Upper lobe of left lung (tissue), 4 donors: ENCODE measurements at regions not wholly inside any gene's neighbourhood (a gene's known extent, or its start where the extent isn't known, plus 50 kb on each side); places are given as distances from the start of the nearest gene placed in this dataset.

ENCODE experiments used
- POLR2A ChIP-seq, 4 donors: fragments of 450-650 bp; IDR thresholded peaks; one replicate each; pipeline ENCODE4 v1.5.1; 2016 to 2017; ENCODE audit warnings: antibody characterized with exemption in 4 of 4, mild to moderate bottlenecking in 2 of 4
- TF ChIP-seq, protein P1 (sequence below), 6 experiments: fragments of 450-650 bp in 4 of 6; fragments of 200-600 bp in 2 of 6; sonication (generic) in 2 of 6; IDR thresholded peaks; one replicate each; pipeline ENCODE4 v1.5.1; 2016 to 2019; ENCODE audit warnings: antibody characterized with exemption in 6 of 6

DNA sequence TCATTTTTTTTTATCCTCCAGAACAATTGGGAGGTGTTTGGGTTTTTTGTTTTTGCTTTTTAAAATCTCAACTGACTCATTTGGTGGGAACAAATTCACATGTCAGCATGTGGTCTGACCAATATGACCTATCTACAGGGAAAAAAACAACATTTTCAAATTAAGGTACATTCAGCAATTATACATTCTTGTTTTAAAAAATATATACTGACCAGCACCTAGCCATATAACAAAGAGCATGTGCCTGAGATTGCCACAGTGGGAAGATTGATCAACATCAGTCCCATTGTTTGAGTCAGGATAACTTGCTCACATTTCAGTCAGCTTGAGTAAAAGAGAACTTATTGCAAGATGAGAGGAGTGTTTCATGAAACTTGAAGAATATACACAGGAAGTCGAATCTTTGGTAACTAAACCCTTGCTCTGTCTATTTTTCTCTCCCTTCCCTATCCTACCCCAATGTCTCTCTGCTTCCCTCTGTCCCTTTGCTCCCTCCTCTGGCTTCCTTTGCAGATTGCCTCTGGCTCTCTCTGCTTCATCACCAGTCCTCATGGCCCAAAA, 163.2 kb upstream of the TAB2 start:
- TF ChIP-seq, protein P1, sequence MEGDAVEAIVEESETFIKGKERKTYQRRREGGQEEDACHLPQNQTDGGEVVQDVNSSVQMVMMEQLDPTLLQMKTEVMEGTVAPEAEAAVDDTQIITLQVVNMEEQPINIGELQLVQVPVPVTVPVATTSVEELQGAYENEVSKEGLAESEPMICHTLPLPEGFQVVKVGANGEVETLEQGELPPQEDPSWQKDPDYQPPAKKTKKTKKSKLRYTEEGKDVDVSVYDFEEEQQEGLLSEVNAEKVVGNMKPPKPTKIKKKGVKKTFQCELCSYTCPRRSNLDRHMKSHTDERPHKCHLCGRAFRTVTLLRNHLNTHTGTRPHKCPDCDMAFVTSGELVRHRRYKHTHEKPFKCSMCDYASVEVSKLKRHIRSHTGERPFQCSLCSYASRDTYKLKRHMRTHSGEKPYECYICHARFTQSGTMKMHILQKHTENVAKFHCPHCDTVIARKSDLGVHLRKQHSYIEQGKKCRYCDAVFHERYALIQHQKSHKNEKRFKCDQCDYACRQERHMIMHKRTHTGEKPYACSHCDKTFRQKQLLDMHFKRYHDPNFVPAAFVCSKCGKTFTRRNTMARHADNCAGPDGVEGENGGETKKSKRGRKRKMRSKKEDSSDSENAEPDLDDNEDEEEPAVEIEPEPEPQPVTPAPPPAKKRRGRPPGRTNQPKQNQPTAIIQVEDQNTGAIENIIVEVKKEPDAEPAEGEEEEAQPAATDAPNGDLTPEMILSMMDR (IDR thresholded peaks at IDR 0.05) = no peak
- TF ChIP-seq POLR2A (IDR thresholded peaks at IDR 0.05) = no peak
